ENCODE measurements at regions not wholly inside any gene's neighbourhood (a gene's known extent, or its start where the extent isn't known, plus 50 kb on each side); places are given as distances from the start of the nearest gene placed in this dataset.

DNA sequence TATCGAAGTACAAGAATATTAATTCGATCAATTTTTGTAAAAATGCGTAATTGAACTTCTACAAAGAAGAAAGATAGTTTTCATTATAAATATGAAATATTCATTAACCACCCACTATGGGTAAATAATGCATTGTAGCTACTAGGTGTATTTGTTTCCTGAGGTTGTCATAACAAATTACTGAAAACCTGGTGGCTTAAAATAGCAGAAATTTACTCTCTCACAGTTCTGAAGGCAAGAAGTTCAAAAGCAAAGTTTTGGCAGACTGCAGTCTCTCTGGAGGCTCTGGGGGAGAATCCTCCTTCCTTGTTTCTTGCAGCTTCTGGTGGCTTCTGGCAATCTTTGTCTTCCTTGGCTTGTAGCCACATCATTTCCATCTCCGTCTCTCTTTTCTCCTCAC is 99.2 kb upstream of the MIR17HG start:
- H3K9me3 Mint-ChIP-seq, result 0 out of 3 replicates have a peak, but pooled peaks cover 3% of the 10 kb centered on the region
- Histone ChIP-seq H3K36me3 (ENCODE audit: insufficient read depth) (no peaks in the 10 kb centered on the region), H2AFZ (no peak overlapping the region), H3K4me2 (no peak overlapping the region), H4K20me1 (replicated peaks; ENCODE audit: insufficient read depth) (no peaks in the 10 kb centered on the region), H3K9me2 (ENCODE audit: insufficient read depth) (0 out of 2 replicates have a peak, but pooled peaks cover 3% of the 10 kb centered on the region), H3K27ac (ENCODE audit: low read depth) (no peak overlapping the region), H3K27me3 (ENCODE audit: insufficient read depth) (no peaks in the 10 kb centered on the region), H3F3A (replicated peaks; ENCODE audit: low read depth) (no peaks in the 10 kb centered on the region), H3K4me1 (ENCODE audit: insufficient read depth) (peaks cover 14% of the 10 kb centered on the region), H3K4me3 (no peak overlapping the region), H3K79me2 (replicated peaks; ENCODE audit: insufficient read depth) (no peaks in the 10 kb centered on the region)
- TF ChIP-seq, protein P1, sequence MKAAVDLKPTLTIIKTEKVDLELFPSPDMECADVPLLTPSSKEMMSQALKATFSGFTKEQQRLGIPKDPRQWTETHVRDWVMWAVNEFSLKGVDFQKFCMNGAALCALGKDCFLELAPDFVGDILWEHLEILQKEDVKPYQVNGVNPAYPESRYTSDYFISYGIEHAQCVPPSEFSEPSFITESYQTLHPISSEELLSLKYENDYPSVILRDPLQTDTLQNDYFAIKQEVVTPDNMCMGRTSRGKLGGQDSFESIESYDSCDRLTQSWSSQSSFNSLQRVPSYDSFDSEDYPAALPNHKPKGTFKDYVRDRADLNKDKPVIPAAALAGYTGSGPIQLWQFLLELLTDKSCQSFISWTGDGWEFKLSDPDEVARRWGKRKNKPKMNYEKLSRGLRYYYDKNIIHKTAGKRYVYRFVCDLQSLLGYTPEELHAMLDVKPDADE (IDR thresholded peaks at IDR 0.05), result no peak
- TF ChIP-seq JUNB (IDR thresholded peaks at IDR 0.05; ENCODE audit: unreplicated experiment) (no peak), NANOG (IDR thresholded peaks at IDR 0.05; ENCODE audit: borderline replicate concordance) (no peak), EZH2 (IDR thresholded peaks at IDR 0.05; ENCODE audit: low read depth, unreplicated experiment) (no peak), ZNF331 (CRISPR knock-in tag; IDR thresholded peaks at IDR 0.05; ENCODE audit: low read depth) (no peak), ZNF114 (CRISPR knock-in tag; IDR thresholded peaks at IDR 0.05) (no peak)
- TF ChIP-seq, protein P2, sequence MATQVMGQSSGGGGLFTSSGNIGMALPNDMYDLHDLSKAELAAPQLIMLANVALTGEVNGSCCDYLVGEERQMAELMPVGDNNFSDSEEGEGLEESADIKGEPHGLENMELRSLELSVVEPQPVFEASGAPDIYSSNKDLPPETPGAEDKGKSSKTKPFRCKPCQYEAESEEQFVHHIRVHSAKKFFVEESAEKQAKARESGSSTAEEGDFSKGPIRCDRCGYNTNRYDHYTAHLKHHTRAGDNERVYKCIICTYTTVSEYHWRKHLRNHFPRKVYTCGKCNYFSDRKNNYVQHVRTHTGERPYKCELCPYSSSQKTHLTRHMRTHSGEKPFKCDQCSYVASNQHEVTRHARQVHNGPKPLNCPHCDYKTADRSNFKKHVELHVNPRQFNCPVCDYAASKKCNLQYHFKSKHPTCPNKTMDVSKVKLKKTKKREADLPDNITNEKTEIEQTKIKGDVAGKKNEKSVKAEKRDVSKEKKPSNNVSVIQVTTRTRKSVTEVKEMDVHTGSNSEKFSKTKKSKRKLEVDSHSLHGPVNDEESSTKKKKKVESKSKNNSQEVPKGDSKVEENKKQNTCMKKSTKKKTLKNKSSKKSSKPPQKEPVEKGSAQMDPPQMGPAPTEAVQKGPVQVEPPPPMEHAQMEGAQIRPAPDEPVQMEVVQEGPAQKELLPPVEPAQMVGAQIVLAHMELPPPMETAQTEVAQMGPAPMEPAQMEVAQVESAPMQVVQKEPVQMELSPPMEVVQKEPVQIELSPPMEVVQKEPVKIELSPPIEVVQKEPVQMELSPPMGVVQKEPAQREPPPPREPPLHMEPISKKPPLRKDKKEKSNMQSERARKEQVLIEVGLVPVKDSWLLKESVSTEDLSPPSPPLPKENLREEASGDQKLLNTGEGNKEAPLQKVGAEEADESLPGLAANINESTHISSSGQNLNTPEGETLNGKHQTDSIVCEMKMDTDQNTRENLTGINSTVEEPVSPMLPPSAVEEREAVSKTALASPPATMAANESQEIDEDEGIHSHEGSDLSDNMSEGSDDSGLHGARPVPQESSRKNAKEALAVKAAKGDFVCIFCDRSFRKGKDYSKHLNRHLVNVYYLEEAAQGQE (IDR thresholded peaks at IDR 0.05; ENCODE audit: unreplicated experiment), result no peak
- DNase-seq (ENCODE audit: low spot score) (no peak), ATAC-seq (no peak)
- H3K27me3 Mint-ChIP-seq (ENCODE audit: insufficient read depth, low read depth, poor library complexity), result no peaks in the 10 kb centered on the region
- H3K36me3 Mint-ChIP-seq (ENCODE audit: low read depth), result peaks cover 2% of the 10 kb centered on the region; the same call in 1 of the 3 replicates
- H3K4me3 Mint-ChIP-seq, result no peak overlapping the region
- peaks cover 11% of the 10 kb centered on the region; the same call in 2 of the 3 replicates for H3K4me1 Mint-ChIP-seq
- H3K27ac Mint-ChIP-seq, result no peak overlapping the region

DNA sequence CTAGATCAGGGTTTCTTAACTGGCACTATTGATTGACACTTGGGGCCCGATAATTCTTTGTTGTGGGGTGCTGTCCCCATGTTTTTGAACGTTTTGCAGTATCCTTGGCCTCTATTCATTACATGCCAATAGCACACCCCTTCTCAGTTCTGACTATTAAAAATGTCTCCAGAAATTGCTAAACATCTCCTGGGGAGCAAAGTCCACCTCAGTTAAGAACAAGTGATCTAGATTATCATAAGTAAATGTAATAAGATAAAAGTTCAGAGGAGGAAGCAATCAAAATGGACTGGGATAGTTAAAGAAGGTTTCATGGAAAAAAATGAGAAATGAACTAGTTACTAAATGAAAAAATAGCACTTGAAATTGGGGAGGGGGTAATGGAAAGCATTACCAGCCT is 98.1 kb upstream of the MIR17HG start:
- H4K20me1 ChIP-seq (replicated peaks; ENCODE audit: insufficient read depth), result no peaks in the 10 kb centered on the region
- H3K9me2 ChIP-seq (ENCODE audit: insufficient read depth), result no peaks in the 10 kb centered on the region
- H3K27ac ChIP-seq (ENCODE audit: low read depth), result no peak overlapping the region
- no peak overlapping the region for H2AFZ ChIP-seq
- Mint-ChIP-seq H3K9me3 (no peaks in the 10 kb centered on the region; the same call in 2 of the 3 replicates), H3K4me3 (no peak overlapping the region), H3K27me3 (ENCODE audit: insufficient read depth, low read depth, poor library complexity) (no peaks in the 10 kb centered on the region), H3K27ac (no peak overlapping the region), H3K4me1 (peaks cover 11% of the 10 kb centered on the region; the same call in 2 of the 3 replicates), H3K36me3 (ENCODE audit: low read depth) (no peaks in the 10 kb centered on the region)
- peaks cover 14% of the 10 kb centered on the region for H3K4me1 ChIP-seq (ENCODE audit: insufficient read depth)
- DNase-seq (ENCODE audit: low spot score) (no peak), ATAC-seq (no peak)
- H3K4me3 ChIP-seq, result no peak overlapping the region
- H3F3A ChIP-seq (replicated peaks; ENCODE audit: low read depth), result no peaks in the 10 kb centered on the region
- no peaks in the 10 kb centered on the region for H3K36me3 ChIP-seq (ENCODE audit: insufficient read depth)
- no peaks in the 10 kb centered on the region for H3K79me2 ChIP-seq (replicated peaks; ENCODE audit: insufficient read depth)
- no peaks in the 10 kb centered on the region for H3K27me3 ChIP-seq (ENCODE audit: insufficient read depth)
- H3K4me2 ChIP-seq, result no peak overlapping the region
- TF ChIP-seq, protein P2 (IDR thresholded peaks at IDR 0.05; ENCODE audit: unreplicated experiment), result no peak
- TF ChIP-seq STAT1 (IDR thresholded peaks at IDR 0.05; ENCODE audit: unreplicated experiment) (no peak), EZH2 (IDR thresholded peaks at IDR 0.05; ENCODE audit: low read depth, unreplicated experiment) (no peak), CREB1 (CRISPR knock-in tag; IDR thresholded peaks at IDR 0.05; ENCODE audit: low read depth) (no peak)
- TF ChIP-seq, protein P1 (IDR thresholded peaks at IDR 0.05), result no peak

All from GM23338 (cell line).